ENCODE measurements at regions not wholly inside any gene's neighbourhood (a gene's known extent, or its start where the extent isn't known, plus 50 kb on each side); places are given as distances from the start of the nearest gene placed in this dataset.
"Not testable (repeated sequence)": the region's sequence is repeated elsewhere in the genome, so short reads cannot be mapped to it uniquely, and the experiment has no call there.

DNA sequence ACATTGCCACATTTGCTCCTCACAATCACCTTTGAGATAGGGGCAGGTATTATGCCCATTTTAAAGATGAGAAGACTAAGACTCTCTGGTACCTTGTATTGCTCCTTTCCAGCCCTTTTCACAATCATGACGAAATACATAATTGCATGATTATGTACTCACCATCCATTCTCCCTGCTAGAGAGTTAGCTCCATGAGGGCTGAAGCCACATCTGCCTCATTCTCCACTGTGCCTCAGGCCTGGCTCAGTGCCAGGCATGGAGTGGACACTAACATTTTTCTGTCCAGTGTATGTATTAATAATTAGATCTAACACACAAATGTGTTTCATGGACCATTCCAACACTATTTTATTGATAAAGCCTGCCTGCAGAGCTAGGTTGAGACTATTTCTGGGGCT lies 191.4 kb downstream of the MINAR1 start:
- Histone ChIP-seq H3K36me3 (ENCODE audit: control insufficient read depth, insufficient read depth, low read length) (no peaks in the 10 kb centered on the region), H3K27me3 (ENCODE audit: control insufficient read depth, insufficient read depth, low read length) (no peaks in the 10 kb centered on the region), H3K4me3 (ENCODE audit: low read length) (no peak overlapping the region), H3K27ac (ENCODE audit: low read length) (no peak overlapping the region), H3K9me3 (ENCODE audit: control insufficient read depth, insufficient read depth, low read length) (no peaks in the 10 kb centered on the region), H3K4me1 (ENCODE audit: control insufficient read depth, insufficient read depth, low read length) (no peaks in the 10 kb centered on the region)
- DNase-seq (ENCODE audit: low read depth, low spot score): no peak
- WGBS (ENCODE audit: insufficient coverage, insufficient read length): no CpG with 5 or more reads among the region's 1 CpG

DNA sequence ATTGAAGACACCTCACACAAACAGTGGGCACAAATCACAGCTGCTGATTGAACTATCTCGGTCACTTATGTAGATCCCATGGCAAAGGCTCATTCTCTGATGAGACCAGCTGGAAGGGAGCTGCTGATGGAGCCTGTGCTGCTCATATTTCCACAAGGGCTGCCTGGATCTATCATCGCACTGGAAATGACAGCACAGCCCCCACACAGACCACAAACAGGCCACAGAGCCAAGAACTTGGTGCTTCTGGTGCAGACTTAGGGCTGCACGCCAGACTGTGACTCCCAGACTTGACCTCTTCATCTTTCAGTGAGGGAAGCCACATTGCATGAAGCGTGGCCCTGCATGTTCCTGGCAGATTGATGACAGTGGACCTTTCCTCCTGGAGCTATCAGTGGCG lies 197.6 kb downstream of the MINAR1 start:
- Histone ChIP-seq H3K4me1 (ENCODE audit: control insufficient read depth, insufficient read depth, low read length) (no peaks in the 10 kb centered on the region), H3K4me3 (ENCODE audit: low read length) (no peak overlapping the region), H3K27ac (ENCODE audit: low read length) (no peak overlapping the region), H3K9me3 (ENCODE audit: control insufficient read depth, insufficient read depth, low read length) (no peaks in the 10 kb centered on the region), H3K27me3 (ENCODE audit: control insufficient read depth, insufficient read depth, low read length) (no peaks in the 10 kb centered on the region), H3K36me3 (ENCODE audit: control insufficient read depth, insufficient read depth, low read length) (no peaks in the 10 kb centered on the region)
- WGBS (ENCODE audit: insufficient coverage, insufficient read length): no CpG with 5 or more reads among the region's 5 CpGs
- no peak for DNase-seq (ENCODE audit: low read depth, low spot score)

DNA sequence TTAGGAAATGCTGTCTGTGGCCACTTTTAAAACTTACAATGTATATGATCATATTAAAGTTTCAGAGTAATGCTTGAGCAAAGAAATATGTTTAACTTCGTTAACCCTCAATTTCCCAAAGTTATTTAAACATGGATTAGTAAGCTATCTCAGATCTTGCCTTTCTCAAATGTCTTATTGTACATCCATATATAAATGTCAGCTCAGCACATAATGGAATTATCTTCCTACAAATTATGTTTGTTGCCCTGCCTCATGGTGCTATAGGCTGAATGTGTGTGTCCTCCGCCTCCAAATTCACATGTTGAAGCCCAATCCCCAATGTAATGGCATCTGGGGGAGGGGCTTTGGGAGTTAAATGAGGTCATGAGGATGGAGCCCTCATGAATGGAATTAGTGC lies 200.3 kb downstream of the MINAR1 start:
- no CpG with 5 or more reads among the region's 2 CpGs for WGBS (ENCODE audit: insufficient coverage, insufficient read length)
- no peak for DNase-seq (ENCODE audit: low read depth, low spot score)
- Histone ChIP-seq H3K27me3 (ENCODE audit: control insufficient read depth, insufficient read depth, low read length) (no peaks in the 10 kb centered on the region), H3K36me3 (ENCODE audit: control insufficient read depth, insufficient read depth, low read length) (no peaks in the 10 kb centered on the region), H3K4me3 (ENCODE audit: low read length) (no peak overlapping the region), H3K27ac (ENCODE audit: low read length) (no peak overlapping the region), H3K4me1 (ENCODE audit: control insufficient read depth, insufficient read depth, low read length) (no peaks in the 10 kb centered on the region), H3K9me3 (ENCODE audit: control insufficient read depth, insufficient read depth, low read length) (no peaks in the 10 kb centered on the region)

DNA sequence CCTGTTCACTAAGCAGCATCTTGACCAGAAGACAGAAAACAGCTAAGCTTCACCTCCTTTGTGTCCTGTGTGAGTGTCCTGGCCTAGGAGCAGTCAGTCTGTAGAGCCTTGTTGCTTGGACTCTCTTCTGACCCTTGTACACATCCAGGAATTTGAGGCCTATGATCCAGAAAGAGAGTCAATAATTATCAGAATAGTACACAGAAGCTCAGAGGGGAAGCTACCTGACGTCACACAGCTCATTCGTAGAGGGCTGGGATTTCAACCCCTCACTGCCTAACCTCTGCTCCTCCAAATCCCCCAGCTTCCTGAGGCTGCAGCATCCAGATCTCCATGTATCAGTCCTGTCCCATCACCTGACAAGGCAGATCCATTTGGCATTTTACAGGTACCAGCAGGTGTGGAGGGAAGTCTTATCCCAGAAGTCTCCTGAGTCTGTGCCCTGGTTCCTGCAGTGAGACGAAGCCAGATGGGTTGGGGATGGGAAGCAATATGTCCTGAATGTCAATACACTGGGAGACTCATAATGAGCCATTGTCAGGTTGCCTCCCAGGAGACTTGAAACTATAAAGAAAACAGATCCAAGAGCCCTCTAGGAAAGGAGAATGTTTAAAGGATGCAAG lies 203.1 kb downstream of the MINAR1 start:
- no peak for DNase-seq (ENCODE audit: low read depth, low spot score)
- H3K36me3 ChIP-seq (ENCODE audit: control insufficient read depth, insufficient read depth, low read length): no peaks in the 10 kb centered on the region
- H3K9me3 ChIP-seq (ENCODE audit: control insufficient read depth, insufficient read depth, low read length): no peaks in the 10 kb centered on the region
- no peak overlapping the region for H3K4me3 ChIP-seq (ENCODE audit: low read length)
- WGBS (ENCODE audit: insufficient coverage, insufficient read length): no CpG with 5 or more reads among the region's 3 CpGs
- H3K4me1 ChIP-seq (ENCODE audit: control insufficient read depth, insufficient read depth, low read length): no peaks in the 10 kb centered on the region
- H3K27ac ChIP-seq (ENCODE audit: low read length): no peak overlapping the region
- no peaks in the 10 kb centered on the region for H3K27me3 ChIP-seq (ENCODE audit: control insufficient read depth, insufficient read depth, low read length)

DNA sequence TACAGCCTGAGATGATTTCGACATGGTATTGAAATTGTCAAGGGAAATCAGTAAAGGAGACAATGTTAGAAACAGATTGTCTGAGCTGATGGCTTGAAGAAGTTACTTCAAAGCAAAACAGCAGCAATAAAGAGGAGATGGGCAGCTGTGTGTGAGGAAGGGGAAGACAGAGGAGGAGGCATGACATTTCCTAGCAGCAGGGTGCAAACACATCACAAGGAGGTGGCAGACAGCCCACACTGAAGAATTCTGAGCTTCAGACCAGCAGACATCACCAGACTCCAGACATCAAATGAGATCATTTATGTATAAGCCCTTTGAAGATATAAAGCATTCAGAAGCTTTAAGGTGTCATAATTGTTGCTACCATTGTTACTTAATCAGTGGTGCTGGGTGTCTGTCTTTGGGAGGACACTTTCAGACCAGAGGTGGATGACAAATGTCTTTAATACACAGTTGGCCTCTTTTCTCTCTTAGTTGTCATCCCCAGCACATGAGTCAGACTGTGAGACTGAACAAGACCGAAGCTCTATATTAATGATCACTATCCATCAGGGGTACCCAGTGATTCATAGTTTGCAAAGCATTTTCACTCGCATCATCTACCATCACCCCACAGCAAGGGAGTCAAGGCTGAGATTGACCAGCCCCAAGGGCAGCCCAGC lies 203.9 kb downstream of the MINAR1 start:
- no peaks in the 10 kb centered on the region for H3K4me1 ChIP-seq (ENCODE audit: control insufficient read depth, insufficient read depth, low read length)
- H3K9me3 ChIP-seq (ENCODE audit: control insufficient read depth, insufficient read depth, low read length): no peaks in the 10 kb centered on the region; the same call in 1 of the 2 replicates
- no peaks in the 10 kb centered on the region for H3K36me3 ChIP-seq (ENCODE audit: control insufficient read depth, insufficient read depth, low read length)
- H3K27me3 ChIP-seq (ENCODE audit: control insufficient read depth, insufficient read depth, low read length): no peaks in the 10 kb centered on the region
- H3K4me3 ChIP-seq (ENCODE audit: low read length): no peak overlapping the region
- no peak overlapping the region for H3K27ac ChIP-seq (ENCODE audit: low read length)
- no peak for DNase-seq (ENCODE audit: low read depth, low spot score)
- WGBS (ENCODE audit: insufficient coverage, insufficient read length): no CpG with 5 or more reads among the region's 3 CpGs

DNA sequence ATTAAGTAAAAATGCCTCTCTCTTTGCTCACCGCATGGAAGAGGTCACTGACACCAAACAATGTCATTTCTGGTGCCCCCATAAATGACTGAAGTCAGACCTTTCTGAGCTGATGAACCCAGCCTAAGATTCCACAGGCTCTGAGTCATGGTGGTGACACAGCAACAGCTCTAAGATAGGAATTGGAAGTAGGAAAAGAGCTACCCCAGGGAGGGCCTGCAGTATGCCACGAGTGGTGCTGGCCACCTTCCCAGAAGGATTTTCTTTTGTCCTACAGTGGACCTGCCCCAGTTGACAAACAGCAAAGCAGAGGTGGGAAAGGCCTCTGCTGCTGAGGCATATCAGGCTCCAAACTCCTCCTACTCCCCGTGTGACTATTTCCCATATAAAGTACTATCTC lies 208.1 kb downstream of the MINAR1 start:
- Histone ChIP-seq H3K36me3 (ENCODE audit: control insufficient read depth, insufficient read depth, low read length) (no peaks in the 10 kb centered on the region), H3K9me3 (ENCODE audit: control insufficient read depth, insufficient read depth, low read length) (no peaks in the 10 kb centered on the region; the same call in 1 of the 2 replicates), H3K4me1 (ENCODE audit: control insufficient read depth, insufficient read depth, low read length) (no peaks in the 10 kb centered on the region), H3K4me3 (ENCODE audit: low read length) (no peak overlapping the region), H3K27ac (ENCODE audit: low read length) (no peak overlapping the region), H3K27me3 (ENCODE audit: control insufficient read depth, insufficient read depth, low read length) (no peaks in the 10 kb centered on the region)
- no peak for DNase-seq (ENCODE audit: low read depth, low spot score)
- no CpG with 5 or more reads among the region's 3 CpGs for WGBS (ENCODE audit: insufficient coverage, insufficient read length)

DNA sequence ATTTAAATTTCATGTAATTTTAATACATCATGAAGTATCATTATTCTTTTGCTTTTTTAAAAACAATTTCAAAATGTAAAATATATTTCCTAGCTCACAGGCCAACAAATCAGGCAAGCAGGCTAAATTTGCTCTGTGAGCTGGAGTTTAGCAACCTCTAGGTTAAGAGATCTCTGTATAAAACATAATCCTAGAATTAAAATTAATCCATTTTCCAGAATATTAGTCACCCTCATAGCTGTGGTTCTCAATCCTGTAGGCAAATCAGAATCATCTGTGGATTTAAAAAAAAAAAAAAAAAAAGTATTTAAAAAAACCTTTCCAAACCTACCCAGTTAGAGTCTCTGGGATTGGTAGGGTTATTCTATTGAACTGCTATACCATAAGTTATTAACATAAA lies 209.7 kb downstream of the MINAR1 start:
- Histone ChIP-seq H3K4me3 (ENCODE audit: low read length) (no peak overlapping the region), H3K27me3 (ENCODE audit: control insufficient read depth, insufficient read depth, low read length) (no peaks in the 10 kb centered on the region), H3K36me3 (ENCODE audit: control insufficient read depth, insufficient read depth, low read length) (no peaks in the 10 kb centered on the region), H3K27ac (ENCODE audit: low read length) (no peak overlapping the region), H3K9me3 (ENCODE audit: control insufficient read depth, insufficient read depth, low read length) (no peaks in the 10 kb centered on the region; the same call in 1 of the 2 replicates), H3K4me1 (ENCODE audit: control insufficient read depth, insufficient read depth, low read length) (no peaks in the 10 kb centered on the region)
- no peak for DNase-seq (ENCODE audit: low read depth, low spot score)

DNA sequence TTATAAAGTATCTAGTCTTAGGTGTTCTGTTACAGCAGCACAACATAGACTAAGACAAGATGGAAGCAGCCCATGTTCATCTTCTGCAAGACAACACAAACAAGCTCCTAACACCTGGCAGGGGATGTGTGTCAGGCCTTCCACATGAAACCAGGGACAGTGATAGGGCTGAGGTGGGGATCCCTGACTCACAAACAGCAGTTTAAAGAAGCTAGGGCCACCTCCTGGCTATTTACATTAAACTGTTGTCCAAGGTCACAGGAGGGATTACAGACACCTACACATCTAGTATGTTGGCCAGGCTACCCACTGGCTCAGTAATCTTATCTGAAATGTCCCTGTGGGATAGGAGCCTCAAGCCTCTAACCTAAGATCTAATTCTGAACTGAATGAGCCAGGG lies 211.3 kb downstream of the MINAR1 start:
- Histone ChIP-seq H3K4me3 (ENCODE audit: low read length) (no peak overlapping the region), H3K27me3 (ENCODE audit: control insufficient read depth, insufficient read depth, low read length) (no peaks in the 10 kb centered on the region), H3K4me1 (ENCODE audit: control insufficient read depth, insufficient read depth, low read length) (no peaks in the 10 kb centered on the region), H3K36me3 (ENCODE audit: control insufficient read depth, insufficient read depth, low read length) (no peaks in the 10 kb centered on the region), H3K27ac (ENCODE audit: low read length) (no peak overlapping the region), H3K9me3 (ENCODE audit: control insufficient read depth, insufficient read depth, low read length) (no peaks in the 10 kb centered on the region; the same call in 1 of the 2 replicates)
- no peak for DNase-seq (ENCODE audit: low read depth, low spot score)

DNA sequence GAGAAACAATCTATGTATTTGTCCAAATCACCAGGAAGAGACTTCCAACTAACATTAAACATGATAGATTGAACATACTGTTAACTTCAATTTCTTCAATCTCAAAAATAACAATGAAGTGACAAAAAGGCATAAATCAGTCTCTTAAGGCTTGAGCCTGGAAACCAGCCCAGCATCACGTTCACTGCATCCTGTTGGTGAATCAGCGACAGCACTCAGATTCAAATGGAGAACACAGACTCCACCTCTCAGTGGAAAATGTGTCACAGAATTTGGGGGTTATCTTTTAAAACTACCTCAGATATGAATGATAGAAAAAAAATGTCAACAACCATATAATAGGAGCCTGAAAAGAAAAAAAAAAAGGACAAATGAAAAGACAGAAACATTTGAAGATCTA lies 212.0 kb downstream of the MINAR1 start:
- no peaks in the 10 kb centered on the region; the same call in 1 of the 2 replicates for H3K9me3 ChIP-seq (ENCODE audit: control insufficient read depth, insufficient read depth, low read length)
- H3K27ac ChIP-seq (ENCODE audit: low read length): no peak overlapping the region
- no peak overlapping the region for H3K4me3 ChIP-seq (ENCODE audit: low read length)
- WGBS (ENCODE audit: insufficient coverage, insufficient read length): no CpG with 5 or more reads among the region's 2 CpGs
- H3K4me1 ChIP-seq (ENCODE audit: control insufficient read depth, insufficient read depth, low read length): no peaks in the 10 kb centered on the region
- no peaks in the 10 kb centered on the region for H3K27me3 ChIP-seq (ENCODE audit: control insufficient read depth, insufficient read depth, low read length)
- H3K36me3 ChIP-seq (ENCODE audit: control insufficient read depth, insufficient read depth, low read length): no peaks in the 10 kb centered on the region
- no peak for DNase-seq (ENCODE audit: low read depth, low spot score)

DNA sequence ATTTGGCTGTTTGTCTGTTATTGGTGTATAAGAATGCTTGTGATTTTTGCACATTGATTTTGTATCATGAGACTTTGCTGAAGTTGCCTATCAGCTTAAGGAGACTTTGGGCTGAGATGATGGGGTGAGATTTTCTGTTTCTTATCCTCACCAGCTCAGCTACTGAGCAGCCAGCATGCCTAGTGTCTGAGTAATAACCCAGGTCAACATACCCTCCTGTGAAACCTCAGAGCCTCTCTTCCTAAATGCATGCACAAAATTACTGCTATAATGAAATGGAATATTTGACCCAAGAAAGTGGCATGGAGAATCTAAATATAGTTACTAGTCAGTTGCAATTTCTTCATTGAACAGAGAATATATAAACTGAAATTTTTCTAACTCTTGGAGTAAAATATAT lies 220.8 kb downstream of the MINAR1 start:
- not testable (repeated sequence) for H3K27ac ChIP-seq (ENCODE audit: low read length); H3K36me3 ChIP-seq (ENCODE audit: control insufficient read depth, insufficient read depth, low read length); H3K4me3 ChIP-seq (ENCODE audit: low read length); H3K9me3 ChIP-seq (ENCODE audit: control insufficient read depth, insufficient read depth, low read length); DNase-seq (ENCODE audit: low read depth, low spot score); H3K27me3 ChIP-seq (ENCODE audit: control insufficient read depth, insufficient read depth, low read length); H3K4me1 ChIP-seq (ENCODE audit: control insufficient read depth, insufficient read depth, low read length)

DNA sequence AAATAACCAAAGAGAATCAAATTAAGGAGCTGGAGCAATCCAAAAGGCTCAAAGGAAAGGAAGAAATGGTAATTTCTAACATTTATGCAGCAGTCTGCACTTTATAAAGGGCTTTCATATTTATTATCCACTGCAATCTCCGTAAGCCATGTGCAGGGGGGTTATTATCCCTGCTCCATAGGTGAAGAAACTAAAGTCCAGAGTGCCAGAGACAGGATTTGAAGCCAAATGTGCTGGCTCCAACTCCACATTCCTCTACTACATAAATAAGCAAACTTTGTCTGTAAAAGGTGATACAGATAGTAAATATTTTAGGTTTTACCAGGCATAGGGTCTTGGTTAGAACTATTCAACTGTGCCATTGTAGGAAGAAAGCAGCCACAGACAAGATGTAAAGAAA lies 221.4 kb downstream of the MINAR1 start:
- no peak for DNase-seq (ENCODE audit: low read depth, low spot score)
- Histone ChIP-seq H3K36me3 (ENCODE audit: control insufficient read depth, insufficient read depth, low read length) (no peaks in the 10 kb centered on the region), H3K9me3 (ENCODE audit: control insufficient read depth, insufficient read depth, low read length) (no peaks in the 10 kb centered on the region), H3K4me3 (ENCODE audit: low read length) (no peak overlapping the region), H3K27me3 (ENCODE audit: control insufficient read depth, insufficient read depth, low read length) (no peaks in the 10 kb centered on the region; the same call in 1 of the 2 replicates), H3K27ac (ENCODE audit: low read length) (no peak overlapping the region), H3K4me1 (ENCODE audit: control insufficient read depth, insufficient read depth, low read length) (no peaks in the 10 kb centered on the region)
- WGBS (ENCODE audit: insufficient coverage, insufficient read length): no CpG with 5 or more reads among the region's 1 CpG

All from iPS DF 6.9 (cell line).